Eye (tissue), 1 donor: ENCODE measurements at regions not wholly inside any gene's neighbourhood (a gene's known extent, or its start where the extent isn't known, plus 50 kb on each side); places are given as distances from the start of the nearest gene placed in this dataset.
A peak's percentile ranks its signal among the peaks of the same experiment; 100 is the strongest.
"Not testable (repeated sequence)": the region's sequence is repeated elsewhere in the genome, so short reads cannot be mapped to it uniquely, and the experiment has no call there.

Experiments used
- DNase-seq: peaks from one replicate; pipeline ENCODE4 v3.0.0-alpha.2; 2015

- DNase-seq: no peak
Measured at GRCh38 chr2:66171530-66171929, 263.4 kb upstream of the MEIS1 start.

GRCh38 chr2:66170744-66171330, 264.1 kb upstream of the MEIS1 start:
- DNase-seq: no peak

- no peak for DNase-seq
Measured at GRCh38 chr2:66169076-66169475, 265.8 kb upstream of the MEIS1 start.

GRCh38 chr2:66164470-66164869, 270.5 kb upstream of the MEIS1 start:
- DNase-seq: no peak

- DNase-seq: no peak
Measured at GRCh38 chr2:66156171-66156570, 278.8 kb upstream of the MEIS1 start.

- DNase-seq: no peak
Measured at GRCh38 chr2:66153941-66154340, 281.0 kb upstream of the MEIS1 start.

GRCh38 chr2:66145490-66145889, 289.4 kb upstream of the MEIS1 start:
- no peak for DNase-seq

- DNase-seq: not testable (repeated sequence)
Measured at GRCh38 chr2:66144324-66144723, 290.6 kb upstream of the MEIS1 start.

- DNase-seq: peak; percentile 15
Measured at GRCh38 chr2:66137606-66138130, 297.3 kb upstream of the MEIS1 start.

GRCh38 chr2:66134138-66134701, 300.7 kb upstream of the MEIS1 start:
- peak; percentile 49 for DNase-seq

- no peak for DNase-seq
Measured at GRCh38 chr2:66127656-66128055, 307.3 kb upstream of the MEIS1 start.

- no peak for DNase-seq
Measured at GRCh38 chr2:66127061-66127460, 307.9 kb upstream of the MEIS1 start.

- DNase-seq: peak; percentile 11
Measured at GRCh38 chr2:66125951-66126350, 309.0 kb upstream of the MEIS1 start.

GRCh38 chr2:66122516-66122915, 312.4 kb upstream of the MEIS1 start:
- DNase-seq: no peak

- DNase-seq: no peak
Measured at GRCh38 chr2:66121946-66122345, 313.0 kb upstream of the MEIS1 start.

GRCh38 chr2:66113988-66114625, 320.8 kb upstream of the MEIS1 start:
- no peak for DNase-seq

GRCh38 chr2:66111706-66112105, 323.2 kb upstream of the MEIS1 start:
- DNase-seq: no peak

GRCh38 chr2:66110608-66111007, 324.3 kb upstream of the MEIS1 start:
- peak; percentile 33 for DNase-seq

GRCh38 chr2:66110086-66110485, 324.8 kb upstream of the MEIS1 start:
- no peak for DNase-seq

- no peak for DNase-seq
Measured at GRCh38 chr2:66109419-66109818, 325.5 kb upstream of the MEIS1 start.

GRCh38 chr2:66105066-66105753, 329.7 kb upstream of the MEIS1 start:
- DNase-seq: peak; percentile 72

GRCh38 chr2:66103581-66103980, 331.3 kb upstream of the MEIS1 start:
- no peak for DNase-seq

- no peak for DNase-seq
Measured at GRCh38 chr2:66101206-66101605, 333.7 kb upstream of the MEIS1 start.

- no peak for DNase-seq
Measured at GRCh38 chr2:66095820-66096345, 339.0 kb upstream of the MEIS1 start.
